ENCODE measurements at regions not wholly inside any gene's neighbourhood (a gene's known extent, or its start where the extent isn't known, plus 50 kb on each side); places are given as distances from the start of the nearest gene placed in this dataset.

DNA sequence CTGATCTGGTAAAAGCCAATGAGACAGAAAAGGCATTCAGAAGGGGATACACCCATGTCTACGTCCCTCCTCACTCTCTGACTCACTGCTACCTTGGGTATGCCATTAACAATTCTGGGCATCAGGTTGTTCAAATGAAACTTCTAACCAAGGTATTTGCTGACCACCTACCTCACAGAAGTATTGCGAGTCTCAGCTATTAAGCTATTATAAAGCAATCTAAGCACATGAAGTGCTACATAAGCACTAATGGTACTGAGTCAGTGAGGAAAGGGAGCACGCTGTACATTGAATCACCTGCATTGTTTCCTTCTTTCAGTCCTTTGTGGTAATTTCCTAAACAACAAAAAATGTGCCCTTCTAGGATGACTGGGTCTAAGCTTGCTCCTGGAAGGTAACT lies 62.8 kb upstream of the CCDC91 start:
- Histone ChIP-seq H3T11ph (ENCODE audit: low read length) (no peak overlapping the region), H2BK120ac (ENCODE audit: low read depth, low read length, poor library complexity, severe bottlenecking) (no peak overlapping the region), H3K9ac (ENCODE audit: extremely low read depth, insufficient read length, low read length) (no peak overlapping the region), H3K27ac (ENCODE audit: insufficient read length, low read depth, low read length) (no peak overlapping the region), H3K4me1 (ENCODE audit: insufficient read depth, low read length) (no peaks in the 10 kb centered on the region), H3K79me2 (ENCODE audit: insufficient read depth, low read length) (no peaks in the 10 kb centered on the region), H2BK15ac (ENCODE audit: low read depth, low read length) (no peak overlapping the region), H2AK5ac (ENCODE audit: insufficient read length, low read length) (no peak overlapping the region), H3K79me1 (ENCODE audit: insufficient read depth, low read depth, low read length, poor library complexity, severe bottlenecking) (no peaks in the 10 kb centered on the region), H3K27me3 (ENCODE audit: insufficient read depth, low read length) (no peaks in the 10 kb centered on the region), H2AFZ (ENCODE audit: low read length) (no peak overlapping the region), H3K56ac (ENCODE audit: insufficient read length, low read depth, low read length) (no peak overlapping the region), H4K5ac (ENCODE audit: insufficient read length, low read depth, low read length) (no peak overlapping the region), H4K91ac (ENCODE audit: insufficient read length, low read depth, low read length) (no peak overlapping the region), H3K23ac (ENCODE audit: insufficient read length, low read depth, low read length) (no peak overlapping the region), H3K9me3 (ENCODE audit: control insufficient read depth, low read depth, low read length) (no peaks in the 10 kb centered on the region), H3K4me2 (ENCODE audit: insufficient read depth, insufficient read length, low read length) (no peak overlapping the region), H4K8ac (replicated peaks; ENCODE audit: insufficient read length, low read depth, low read length) (no peak overlapping the region), H3K4ac (ENCODE audit: low read depth, low read length) (no peak overlapping the region), H2BK5ac (ENCODE audit: insufficient read length, low read length) (no peak overlapping the region), H3K18ac (ENCODE audit: insufficient read length, low read depth, low read length) (no peak overlapping the region), H2BK12ac (ENCODE audit: insufficient read length, low read depth, low read length) (no peak overlapping the region), H3K23me2 (ENCODE audit: insufficient read length, low read depth, low read length, poor library complexity, severe bottlenecking) (no peaks in the 10 kb centered on the region), H3K14ac (ENCODE audit: insufficient read depth, low read length) (no peak overlapping the region), H4K20me1 (ENCODE audit: control insufficient read depth, insufficient read depth, insufficient read length) (no peaks in the 10 kb centered on the region), H2BK20ac (ENCODE audit: low read depth, low read length, poor library complexity, severe bottlenecking) (no peak overlapping the region)
- WGBS (ENCODE audit: extremely low coverage, insufficient read length, low lambda C conversion rate): no CpG with 5 or more reads among the region's 3 CpGs
- H3K4me1 Mint-ChIP-seq: 0 out of 4 replicates have a peak, but pooled peaks cover 0 to 2% of the 10 kb centered on the region in 2 experiments
- H3K4me3 Mint-ChIP-seq: no peak overlapping the region
- no peaks in the 10 kb centered on the region for H3K27me3 Mint-ChIP-seq (ENCODE audit: low read depth)
- H3K36me3 Mint-ChIP-seq (ENCODE audit: insufficient read depth in 1 of 3, low read depth in 3 of 3): no peaks in the 10 kb centered on the region
- H3K9me3 Mint-ChIP-seq: no peaks in the 10 kb centered on the region
- no peak overlapping the region for H3K27ac Mint-ChIP-seq
- DNase-seq: no peak
- TF ChIP-seq, protein P1, sequence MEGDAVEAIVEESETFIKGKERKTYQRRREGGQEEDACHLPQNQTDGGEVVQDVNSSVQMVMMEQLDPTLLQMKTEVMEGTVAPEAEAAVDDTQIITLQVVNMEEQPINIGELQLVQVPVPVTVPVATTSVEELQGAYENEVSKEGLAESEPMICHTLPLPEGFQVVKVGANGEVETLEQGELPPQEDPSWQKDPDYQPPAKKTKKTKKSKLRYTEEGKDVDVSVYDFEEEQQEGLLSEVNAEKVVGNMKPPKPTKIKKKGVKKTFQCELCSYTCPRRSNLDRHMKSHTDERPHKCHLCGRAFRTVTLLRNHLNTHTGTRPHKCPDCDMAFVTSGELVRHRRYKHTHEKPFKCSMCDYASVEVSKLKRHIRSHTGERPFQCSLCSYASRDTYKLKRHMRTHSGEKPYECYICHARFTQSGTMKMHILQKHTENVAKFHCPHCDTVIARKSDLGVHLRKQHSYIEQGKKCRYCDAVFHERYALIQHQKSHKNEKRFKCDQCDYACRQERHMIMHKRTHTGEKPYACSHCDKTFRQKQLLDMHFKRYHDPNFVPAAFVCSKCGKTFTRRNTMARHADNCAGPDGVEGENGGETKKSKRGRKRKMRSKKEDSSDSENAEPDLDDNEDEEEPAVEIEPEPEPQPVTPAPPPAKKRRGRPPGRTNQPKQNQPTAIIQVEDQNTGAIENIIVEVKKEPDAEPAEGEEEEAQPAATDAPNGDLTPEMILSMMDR (conservative IDR thresholded peaks at IDR 0.05): no peak

Measured in H9 (cell line).